Type B pancreatic cell (in vitro differentiated cells): ENCODE measurements at regions not wholly inside any gene's neighbourhood (a gene's known extent, or its start where the extent isn't known, plus 50 kb on each side); places are given as distances from the start of the nearest gene placed in this dataset.

Source experiments
- DNase-seq: peaks from one replicate; pipeline ENCODE4 v3.0.0; 2021; ENCODE audit warnings: mixed read lengths; ENCODE audit not compliant: unreplicated experiment; ENCODE audit errors: extremely low spot score
- H3K27ac Mint-ChIP-seq: 2 replicates; pipeline ENCODE4 v1.8.0; 2021; ENCODE audit warnings: mild to moderate bottlenecking, mixed read lengths
- H3K27me3 Mint-ChIP-seq: 2 replicates; pipeline ENCODE4 v1.8.0; 2021; ENCODE audit warnings: mixed read lengths
- H3K36me3 Mint-ChIP-seq: 2 replicates; pipeline ENCODE4 v1.8.0; 2021; ENCODE audit warnings: mixed read lengths
- H3K4me1 Mint-ChIP-seq: one replicate; pipeline ENCODE4 v1.8.0; 2021; ENCODE audit warnings: mixed read lengths; ENCODE audit not compliant: unreplicated experiment
- H3K4me3 Mint-ChIP-seq: 2 replicates; pipeline ENCODE4 v1.8.0; 2021; ENCODE audit warnings: mild to moderate bottlenecking, mixed read lengths
- H3K9me3 Mint-ChIP-seq: 2 replicates; pipeline ENCODE4 v1.8.0; 2021; ENCODE audit warnings: mixed read lengths
- TF ChIP-seq, protein P1 (sequence below): fragments of 200-600 bp; sonication (generic); conservative IDR thresholded peaks from 2 replicates; pipeline ENCODE4 v1.5.0; 2021; ENCODE audit warnings: antibody characterized with exemption, mild to moderate bottlenecking

DNA sequence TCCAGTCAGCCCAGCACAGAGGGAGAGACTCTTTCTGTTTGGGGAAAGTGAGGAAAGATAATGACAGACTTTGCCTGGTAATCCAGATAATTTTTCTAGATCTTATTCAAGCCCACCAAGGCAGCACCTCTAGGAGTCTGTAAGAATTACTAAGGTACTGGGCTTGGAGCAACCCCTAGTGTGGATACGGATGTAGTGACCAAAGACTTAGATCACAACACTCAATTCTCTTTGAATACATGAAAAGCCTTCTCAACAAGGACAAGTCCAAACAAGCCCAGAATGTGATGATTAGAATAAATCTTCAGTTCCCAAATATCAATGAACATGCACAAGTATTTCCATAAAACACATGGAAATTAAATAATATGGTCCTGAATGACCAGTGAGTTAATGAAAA lies 206.9 kb downstream of the MRPL39 start:
- no peaks in the 10 kb centered on the region for H3K4me1 Mint-ChIP-seq
- no peak overlapping the region for H3K4me3 Mint-ChIP-seq
- H3K36me3 Mint-ChIP-seq = no peaks in the 10 kb centered on the region
- no peak overlapping the region for H3K27ac Mint-ChIP-seq
- DNase-seq = no peak
- H3K27me3 Mint-ChIP-seq = no peaks in the 10 kb centered on the region
- TF ChIP-seq, protein P1, sequence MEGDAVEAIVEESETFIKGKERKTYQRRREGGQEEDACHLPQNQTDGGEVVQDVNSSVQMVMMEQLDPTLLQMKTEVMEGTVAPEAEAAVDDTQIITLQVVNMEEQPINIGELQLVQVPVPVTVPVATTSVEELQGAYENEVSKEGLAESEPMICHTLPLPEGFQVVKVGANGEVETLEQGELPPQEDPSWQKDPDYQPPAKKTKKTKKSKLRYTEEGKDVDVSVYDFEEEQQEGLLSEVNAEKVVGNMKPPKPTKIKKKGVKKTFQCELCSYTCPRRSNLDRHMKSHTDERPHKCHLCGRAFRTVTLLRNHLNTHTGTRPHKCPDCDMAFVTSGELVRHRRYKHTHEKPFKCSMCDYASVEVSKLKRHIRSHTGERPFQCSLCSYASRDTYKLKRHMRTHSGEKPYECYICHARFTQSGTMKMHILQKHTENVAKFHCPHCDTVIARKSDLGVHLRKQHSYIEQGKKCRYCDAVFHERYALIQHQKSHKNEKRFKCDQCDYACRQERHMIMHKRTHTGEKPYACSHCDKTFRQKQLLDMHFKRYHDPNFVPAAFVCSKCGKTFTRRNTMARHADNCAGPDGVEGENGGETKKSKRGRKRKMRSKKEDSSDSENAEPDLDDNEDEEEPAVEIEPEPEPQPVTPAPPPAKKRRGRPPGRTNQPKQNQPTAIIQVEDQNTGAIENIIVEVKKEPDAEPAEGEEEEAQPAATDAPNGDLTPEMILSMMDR = no peak
- H3K9me3 Mint-ChIP-seq = peaks cover 11% of the 10 kb centered on the region

DNA sequence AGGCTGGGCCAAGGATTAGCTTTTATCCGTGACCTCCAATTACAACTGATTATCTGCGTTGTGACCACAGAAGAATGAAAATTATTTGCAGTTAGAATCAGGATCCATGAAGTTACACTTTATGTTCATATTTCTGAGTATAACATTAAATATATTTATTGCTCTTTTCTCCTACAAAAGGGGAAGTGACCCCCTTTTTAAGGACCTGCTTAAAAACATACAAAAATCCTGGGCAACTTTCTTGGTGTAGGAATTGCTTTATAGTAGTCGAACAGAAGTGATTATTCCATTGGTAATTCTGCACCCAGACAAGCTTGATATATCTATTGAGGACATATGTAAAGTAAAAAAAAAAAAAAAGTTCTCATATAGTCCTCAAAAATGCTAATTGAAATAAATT lies 208.7 kb downstream of the MRPL39 start:
- no peaks in the 10 kb centered on the region for H3K27me3 Mint-ChIP-seq
- TF ChIP-seq, protein P1 = no peak

DNA sequence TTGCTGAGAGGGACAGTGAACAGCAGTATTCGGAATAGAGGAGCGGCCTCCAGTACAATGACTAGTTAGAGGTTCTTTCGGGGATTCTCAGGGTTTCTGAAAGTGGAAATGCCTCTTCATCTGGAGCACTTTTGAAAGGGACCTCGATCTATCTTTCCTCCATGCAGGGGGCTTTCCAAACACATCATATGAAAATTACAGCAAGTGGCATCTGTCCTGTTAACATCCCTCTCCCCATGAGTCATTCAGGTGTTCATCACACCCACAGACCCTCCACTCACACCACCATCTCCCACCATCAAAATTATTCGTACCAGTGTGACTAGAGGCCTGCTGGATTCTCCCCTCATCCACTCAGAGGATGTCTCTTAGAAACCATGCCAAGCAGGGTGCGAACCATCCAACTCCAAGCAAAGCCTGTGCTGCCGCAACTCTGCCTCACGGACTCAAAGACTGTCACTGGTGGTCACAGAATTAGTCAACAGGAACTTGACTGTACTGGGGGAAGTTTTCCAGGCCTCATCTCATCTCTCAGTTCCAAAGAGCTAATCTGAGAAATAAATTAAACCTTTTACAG lies 211.1 kb downstream of the MRPL39 start:
- H3K27me3 Mint-ChIP-seq = no peaks in the 10 kb centered on the region
- peaks cover 5% of the 10 kb centered on the region for H3K9me3 Mint-ChIP-seq
- no peak overlapping the region for H3K4me3 Mint-ChIP-seq
- H3K4me1 Mint-ChIP-seq = no peaks in the 10 kb centered on the region
- TF ChIP-seq, protein P1 = no peak
- H3K27ac Mint-ChIP-seq = no peak overlapping the region
- H3K36me3 Mint-ChIP-seq = no peaks in the 10 kb centered on the region
- no peak for DNase-seq

More for the DNA sequence above, 208.7 kb downstream of the MRPL39 start:
- no peak overlapping the region for H3K27ac Mint-ChIP-seq
- no peaks in the 10 kb centered on the region for H3K4me1 Mint-ChIP-seq
- H3K4me3 Mint-ChIP-seq = no peak overlapping the region
- no peaks in the 10 kb centered on the region for H3K36me3 Mint-ChIP-seq
- peaks cover 11% of the 10 kb centered on the region for H3K9me3 Mint-ChIP-seq
- no peak for DNase-seq

DNA sequence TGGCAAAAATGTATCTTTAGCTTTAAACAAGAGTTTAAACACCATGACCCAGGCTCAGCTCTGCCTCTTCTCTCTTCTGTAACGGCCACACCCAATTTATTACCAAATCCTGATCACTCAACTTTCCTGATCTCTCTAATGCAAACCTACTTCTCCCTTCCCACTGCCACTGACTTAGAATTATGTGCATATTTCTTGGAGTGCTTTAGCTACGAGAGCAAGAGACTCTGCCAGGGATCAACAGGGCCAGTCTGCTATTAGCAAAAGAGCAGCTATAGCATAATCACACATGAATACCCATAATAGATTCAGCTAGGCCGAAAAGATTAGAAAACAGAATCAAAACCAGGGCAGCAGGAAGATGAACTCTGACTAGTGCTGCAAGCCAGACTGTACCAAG lies 215.5 kb downstream of the MRPL39 start:
- no peaks in the 10 kb centered on the region for H3K4me1 Mint-ChIP-seq
- TF ChIP-seq, protein P1 = no peak
- H3K4me3 Mint-ChIP-seq = no peak overlapping the region
- H3K36me3 Mint-ChIP-seq = no peaks in the 10 kb centered on the region
- no peaks in the 10 kb centered on the region for H3K9me3 Mint-ChIP-seq
- DNase-seq = no peak
- peaks cover 13% of the 10 kb centered on the region for H3K27me3 Mint-ChIP-seq
- H3K27ac Mint-ChIP-seq = no peak overlapping the region

DNA sequence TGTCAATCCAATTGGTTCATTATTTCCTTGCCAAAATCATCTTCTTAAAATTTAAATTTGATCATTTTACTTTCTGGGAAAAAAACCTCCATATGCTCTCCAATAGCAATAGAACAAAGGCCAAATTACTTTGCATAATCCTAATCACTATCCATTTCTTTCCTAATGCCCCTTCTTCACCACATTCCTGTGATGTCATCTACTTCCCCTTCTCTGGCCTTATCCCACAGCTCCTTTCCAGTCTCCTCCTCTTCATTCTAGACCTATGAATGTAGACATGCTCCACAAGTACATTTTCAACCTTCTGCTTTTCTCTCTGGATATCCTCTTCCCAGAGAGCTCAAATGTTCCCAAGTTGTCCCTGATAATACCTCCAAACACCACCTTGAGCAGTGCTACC lies 216.6 kb downstream of the MRPL39 start:
- Mint-ChIP-seq H3K9me3 (no peaks in the 10 kb centered on the region), H3K27me3 (peaks cover 13% of the 10 kb centered on the region), H3K4me1 (no peaks in the 10 kb centered on the region), H3K4me3 (no peak overlapping the region), H3K36me3 (no peaks in the 10 kb centered on the region), H3K27ac (no peak overlapping the region)
- DNase-seq = no peak
- TF ChIP-seq, protein P1 = no peak

DNA sequence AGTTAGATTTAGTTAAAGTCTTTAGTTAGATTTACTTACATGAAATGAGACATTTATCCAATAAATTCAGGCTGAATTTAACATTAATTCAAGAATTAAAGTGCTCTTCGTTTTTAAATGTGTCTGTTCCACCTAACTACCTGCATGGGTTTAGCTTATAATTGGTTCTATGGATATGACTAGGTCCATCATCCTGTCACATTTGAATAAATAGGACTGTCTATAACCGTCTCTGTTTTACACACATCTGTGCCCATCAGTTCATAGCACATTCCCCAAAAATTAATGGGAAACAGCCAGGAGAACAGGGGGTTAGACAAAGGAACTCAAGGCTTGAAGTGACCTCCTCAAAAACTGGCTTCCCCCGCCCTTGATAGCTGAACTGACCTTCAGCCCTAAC lies 219.6 kb downstream of the MRPL39 start:
- Mint-ChIP-seq H3K27me3 (peaks cover 13% of the 10 kb centered on the region), H3K4me3 (no peak overlapping the region), H3K27ac (no peak overlapping the region), H3K9me3 (no peaks in the 10 kb centered on the region), H3K4me1 (no peaks in the 10 kb centered on the region), H3K36me3 (no peaks in the 10 kb centered on the region)
- DNase-seq = no peak
- TF ChIP-seq, protein P1 = no peak
